HEK293T (cell line): ENCODE measurements at regions not wholly inside any gene's neighbourhood (a gene's known extent, or its start where the extent isn't known, plus 50 kb on each side); places are given as distances from the start of the nearest gene placed in this dataset.

ENCODE experiments used
- ARNT ChIP-seq: fragments of 450-650 bp; IDR thresholded peaks from 2 replicates; pipeline ENCODE4 v1.6.1; 2017; ENCODE audit warnings: mild to moderate bottlenecking
- BHLHE40 ChIP-seq: fragments of 450-650 bp; IDR thresholded peaks from 2 replicates; pipeline ENCODE4 v1.6.1; 2016; ENCODE audit warnings: mild to moderate bottlenecking, moderate library complexity, borderline replicate concordance
- CTBP1 ChIP-seq: fragments of 450-650 bp; IDR thresholded peaks from 2 replicates; pipeline ENCODE4 v1.6.1; 2016; ENCODE audit warnings: borderline replicate concordance
- ELF4 ChIP-seq: fragments of 450-650 bp; IDR thresholded peaks from 2 replicates; pipeline ENCODE4 v1.6.1; 2017; ENCODE audit warnings: antibody characterized with exemption
- FOXK2 ChIP-seq: fragments of 450-650 bp; IDR thresholded peaks from 2 replicates; pipeline ENCODE4 v1.6.1; 2016; ENCODE audit warnings: mild to moderate bottlenecking
- FOXM1 ChIP-seq: fragments of 450-650 bp; IDR thresholded peaks from 2 replicates; pipeline ENCODE4 v1.6.1; 2017; ENCODE audit warnings: mild to moderate bottlenecking, borderline replicate concordance
- HDGF ChIP-seq: fragments of 450-650 bp; IDR thresholded peaks from 2 replicates; pipeline ENCODE4 v1.6.1; 2017; ENCODE audit warnings: antibody characterized with exemption, borderline replicate concordance
- NFRKB ChIP-seq: fragments of 450-650 bp; IDR thresholded peaks from 2 replicates; pipeline ENCODE4 v1.6.1; 2016; ENCODE audit warnings: mild to moderate bottlenecking, moderate library complexity
- PKNOX1 ChIP-seq: fragments of 450-650 bp; IDR thresholded peaks from 2 replicates; pipeline ENCODE4 v1.6.1; 2016
- SP1 ChIP-seq: fragments of 450-650 bp; IDR thresholded peaks from 2 replicates; pipeline ENCODE4 v1.6.1; 2017
- TARDBP ChIP-seq: fragments of 450-650 bp; IDR thresholded peaks from 2 replicates; pipeline ENCODE4 v1.6.1; 2016

GRCh38 chr5:63262185-63262981 lies 683.8 kb downstream of the LRRC70 start:
- TF ChIP-seq FOXK2: no peak
- TF ChIP-seq BHLHE40: no peak
- TF ChIP-seq TARDBP: no peak
- no peak for TF ChIP-seq ARNT
- no peak for TF ChIP-seq NFRKB
- no peak for TF ChIP-seq SP1
- no peak for TF ChIP-seq PKNOX1
- TF ChIP-seq ELF4: no peak
- TF ChIP-seq CTBP1: no peak
- TF ChIP-seq HDGF: no peak
- no peak for TF ChIP-seq FOXM1
